Right ventricle myocardium superior (tissue), 1 donor: ENCODE measurements at regions not wholly inside any gene's neighbourhood (a gene's known extent, or its start where the extent isn't known, plus 50 kb on each side); places are given as distances from the start of the nearest gene placed in this dataset.

Experiments
- ATAC-seq: fragments of 200-7000 bp; cut with Tn5 transposase; one replicate; pipeline ENCODE4 v1.9.1; 2020; ENCODE audit warnings: mild to moderate bottlenecking; ENCODE audit not compliant: poor library complexity
- DNase-seq: peaks from one replicate; pipeline ENCODE4 v3.0.0-alpha.2; 2020
- intact Hi-C: fragments of 100-400 bp; cut with DNase I; formaldehyde crosslinking; loops from one replicate; pipeline ENCODE4 v1.11.2; 2022
- donor health status: DM: no; HTN: yes; CAD: no; lungs with severe emphysema.

DNA sequence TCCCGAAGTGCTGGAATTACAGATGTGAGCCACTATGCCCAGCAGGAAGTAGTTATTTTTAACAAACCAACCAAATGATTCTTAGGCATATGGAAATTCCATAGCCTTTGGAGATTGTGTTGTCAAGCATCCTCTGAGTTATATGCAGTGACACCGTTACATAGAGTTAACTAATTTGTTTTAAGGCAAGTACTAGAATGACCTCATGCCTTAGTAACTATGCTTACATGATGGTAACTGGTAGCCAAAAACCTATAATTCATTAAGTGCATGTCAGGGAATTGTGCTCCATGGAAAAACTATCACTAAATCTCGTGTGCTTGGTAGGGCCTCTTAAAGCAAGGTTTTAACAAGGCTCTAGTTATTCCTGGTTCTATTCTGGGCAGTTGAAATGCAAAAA, 392.8 kb downstream of the TUSC7 start:
- no peak for DNase-seq
- intact Hi-C loops = no loop called here
- ATAC-seq = no peak

DNA sequence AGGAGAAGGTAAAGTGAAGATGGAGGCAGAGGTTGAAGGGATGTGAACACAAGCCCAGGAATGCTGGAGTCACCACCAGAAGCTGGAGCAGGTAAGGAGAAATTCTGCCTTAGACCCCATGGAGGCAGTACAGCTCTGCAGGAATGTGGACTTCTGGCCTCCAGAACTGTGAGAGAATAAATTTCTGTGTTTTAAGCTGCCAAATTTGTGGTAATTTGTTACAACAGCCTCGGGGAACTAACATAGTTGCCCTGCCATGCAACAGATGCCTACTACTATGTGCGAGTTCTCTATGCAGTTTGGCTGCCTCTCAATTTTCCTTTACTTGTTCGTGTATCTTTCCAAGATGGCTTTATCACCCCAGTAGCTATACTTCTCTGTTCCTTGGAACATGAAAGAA, 394.1 kb downstream of the TUSC7 start:
- intact Hi-C loops = no loop called here
- DNase-seq = no peak
- no peak for ATAC-seq

DNA sequence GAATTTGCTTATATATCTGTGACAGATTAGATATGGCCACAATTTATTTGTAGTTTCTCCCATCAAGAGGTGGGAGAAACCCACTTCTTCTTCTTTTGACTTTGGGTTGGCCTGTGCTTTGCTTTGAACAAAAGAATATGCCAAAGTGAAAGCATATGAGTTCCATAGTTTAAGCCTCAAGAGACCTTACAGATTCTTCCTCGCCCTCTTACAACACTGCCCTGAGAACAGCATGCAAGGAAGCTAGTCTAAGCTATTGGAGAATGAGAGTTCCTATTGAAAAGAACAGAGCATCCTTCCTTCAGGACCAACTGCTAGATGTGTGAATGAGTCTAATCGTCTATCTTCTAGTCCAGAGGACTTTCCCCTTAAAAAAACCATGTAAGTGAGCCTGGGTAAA, 394.8 kb downstream of the TUSC7 start:
- DNase-seq (no peak), ATAC-seq (no peak)
- intact Hi-C loops = no loop called here

DNA sequence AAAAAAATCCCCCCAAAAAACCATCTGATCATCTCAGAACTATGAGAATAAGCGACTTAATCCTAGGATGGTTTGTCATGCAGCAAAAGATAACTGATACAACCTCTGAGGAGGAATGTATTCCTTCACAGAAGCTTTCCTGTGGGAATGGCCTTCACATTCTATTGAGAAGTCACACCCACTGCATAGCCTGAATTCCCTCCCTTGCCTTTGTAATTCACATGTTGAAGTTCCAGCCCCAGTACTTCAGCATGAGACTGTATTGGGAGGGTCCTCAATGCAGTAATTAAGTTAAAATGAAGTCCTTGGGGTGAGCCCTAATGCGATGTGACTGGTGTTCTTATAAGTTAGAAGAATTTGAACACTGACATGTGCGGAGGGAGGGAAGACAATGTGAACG, 395.2 kb downstream of the TUSC7 start:
- DNase-seq (no peak), ATAC-seq (no peak)
- intact Hi-C loops = no loop called here

DNA sequence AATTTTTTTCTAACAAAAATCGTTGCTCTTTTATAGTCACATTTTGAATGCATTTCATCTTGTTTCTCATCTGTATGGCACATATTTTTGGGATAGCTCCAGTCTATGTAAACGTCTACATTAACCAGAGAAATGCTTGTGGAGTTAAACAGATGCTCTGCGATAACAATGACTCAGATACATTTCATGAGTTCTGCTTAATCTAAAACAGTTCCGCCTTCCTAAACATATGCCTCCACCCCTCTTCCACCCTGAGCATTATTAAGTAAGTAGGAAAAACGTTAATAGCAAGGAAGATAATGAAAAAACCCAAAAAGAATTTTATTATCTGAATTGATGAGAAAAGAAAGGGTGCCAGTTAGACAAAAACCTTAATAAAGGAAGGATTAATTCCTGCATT, 396.1 kb downstream of the TUSC7 start:
- intact Hi-C loops = no loop called here
- ATAC-seq (no peak), DNase-seq (no peak)

DNA sequence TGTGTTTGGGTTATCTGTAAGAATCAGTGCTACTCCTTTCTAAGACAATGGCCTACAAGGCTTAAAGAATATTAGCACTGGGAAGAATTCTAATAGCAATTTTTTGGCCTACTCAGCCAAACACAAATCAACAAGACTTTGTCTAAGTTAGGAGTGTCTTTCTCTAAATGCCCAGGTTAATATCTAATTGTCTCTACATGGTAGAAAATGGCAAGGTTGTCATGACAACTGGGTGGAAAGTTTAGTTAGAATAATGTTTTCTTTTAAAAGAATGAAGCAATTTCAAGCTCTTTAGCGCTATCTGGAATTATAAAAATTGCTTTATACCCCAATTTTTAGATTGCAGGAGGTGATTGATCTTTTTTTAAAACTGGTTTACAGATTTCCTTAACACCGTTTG, 396.8 kb downstream of the TUSC7 start:
- no peak for DNase-seq
- intact Hi-C loops = no loop called here
- ATAC-seq = no peak

DNA sequence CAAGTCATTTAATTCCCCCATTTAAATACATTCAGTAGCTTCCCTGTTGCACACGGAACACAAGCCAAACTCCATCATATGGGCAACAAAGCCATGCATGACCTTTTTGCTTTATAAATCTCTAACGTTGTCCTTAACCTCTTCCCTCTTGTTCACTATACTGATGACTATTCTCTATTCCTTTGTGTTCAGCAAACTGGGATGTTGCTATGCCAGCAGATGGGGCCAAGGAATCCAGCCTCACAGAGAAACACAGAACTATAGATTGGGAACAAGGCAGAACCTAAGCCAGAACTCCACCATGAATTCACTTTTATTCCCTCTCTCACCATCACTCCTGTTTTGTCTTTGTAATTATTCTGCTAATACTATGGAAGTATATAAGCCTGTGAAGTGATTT, 398.4 kb downstream of the TUSC7 start:
- no peak for DNase-seq
- intact Hi-C loops = no loop called here
- ATAC-seq = no peak

DNA sequence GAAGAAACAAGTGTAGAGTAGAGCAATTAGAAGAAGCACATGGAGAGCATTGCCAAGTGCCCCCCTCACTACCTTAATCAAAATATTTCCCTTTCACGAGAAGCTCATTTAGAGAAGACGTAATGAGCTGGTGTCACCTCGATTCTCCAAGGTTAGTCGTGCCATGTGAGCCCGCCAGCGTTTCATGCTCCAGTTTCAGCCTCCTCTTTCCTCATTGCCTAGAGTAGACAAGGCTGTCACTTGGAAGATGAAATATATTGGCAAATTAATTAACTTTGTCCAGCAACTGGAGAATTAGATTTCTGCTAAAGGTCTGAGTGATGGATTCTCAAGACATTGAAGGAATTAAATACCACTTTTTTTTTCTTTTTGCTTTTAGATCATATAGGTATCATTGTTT, 399.6 kb downstream of the TUSC7 start:
- intact Hi-C loops = no loop called here
- ATAC-seq (no peak), DNase-seq (no peak)

DNA sequence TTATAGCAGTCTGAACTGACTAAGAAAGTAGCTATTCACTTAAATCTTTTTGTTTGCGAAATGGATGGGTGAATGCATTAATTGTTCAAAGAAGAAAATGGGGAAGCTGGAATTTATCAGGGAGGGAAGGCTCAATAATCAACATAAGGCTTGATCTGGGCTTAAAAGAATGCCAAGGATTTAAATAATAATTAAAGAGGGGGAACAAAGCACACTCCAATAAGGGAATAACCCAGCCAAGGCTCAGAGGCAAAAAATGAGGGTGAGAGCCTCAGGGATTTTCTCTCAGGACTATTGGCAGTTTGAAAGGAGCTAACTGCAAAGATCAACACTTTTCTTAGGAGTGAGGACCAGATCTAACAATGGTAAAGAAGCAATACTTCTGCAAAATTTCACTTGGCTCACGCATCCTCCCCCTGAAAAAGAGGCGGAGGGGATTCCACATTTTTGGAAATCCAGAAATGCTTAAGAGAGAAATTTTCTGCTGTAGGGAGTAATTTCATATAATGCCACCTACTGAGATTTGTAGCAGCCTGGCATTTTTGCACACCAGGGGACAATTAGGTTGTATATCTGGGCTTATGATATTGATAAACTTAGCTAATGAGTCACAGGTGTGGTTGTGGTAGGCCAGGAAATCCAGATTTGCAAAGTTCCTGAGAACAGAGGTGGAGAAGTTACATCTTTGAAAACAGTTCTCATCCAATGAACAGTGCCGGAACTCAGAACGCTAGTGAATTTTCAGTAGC, 405.1 kb downstream of the TUSC7 start:
- intact Hi-C loops = no loop called here
- DNase-seq (no peak), ATAC-seq (no peak)

DNA sequence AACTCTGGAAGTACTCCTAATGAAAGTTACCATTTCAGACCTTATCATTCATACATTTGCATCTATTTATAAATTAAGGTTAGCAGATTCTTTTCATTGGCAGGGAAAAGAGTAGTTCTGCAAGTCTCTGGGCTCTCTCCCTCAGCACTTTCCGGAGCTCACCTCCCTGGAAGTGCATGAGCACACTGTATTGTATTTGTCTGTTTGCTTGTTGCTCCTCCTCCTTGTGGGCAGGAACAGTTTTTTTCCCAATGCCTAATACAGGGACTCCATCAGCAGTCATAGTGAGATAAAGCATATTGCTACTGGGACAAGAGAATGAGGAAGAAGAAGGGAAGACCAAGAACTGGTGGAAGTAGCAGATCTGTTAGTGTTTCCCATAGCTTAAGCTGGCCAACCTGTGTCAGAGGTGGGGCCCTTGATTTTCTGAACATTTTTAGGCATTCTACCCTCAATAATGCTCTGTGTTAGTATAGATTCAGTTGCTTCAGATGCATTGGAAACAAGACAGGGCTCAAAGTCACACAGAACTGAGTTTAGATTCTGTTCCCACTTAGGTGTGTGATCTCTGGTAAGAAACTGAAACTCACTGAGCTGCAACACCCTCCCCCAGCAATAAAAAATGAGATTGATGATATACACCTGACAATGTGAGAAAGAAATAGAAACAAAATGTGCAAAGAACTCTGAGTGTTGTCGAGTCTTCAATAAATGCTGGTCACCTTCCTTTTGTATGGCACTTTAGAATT, 407.8 kb downstream of the TUSC7 start:
- no peak for DNase-seq
- ATAC-seq = no peak
- intact Hi-C loops = no loop called here

DNA sequence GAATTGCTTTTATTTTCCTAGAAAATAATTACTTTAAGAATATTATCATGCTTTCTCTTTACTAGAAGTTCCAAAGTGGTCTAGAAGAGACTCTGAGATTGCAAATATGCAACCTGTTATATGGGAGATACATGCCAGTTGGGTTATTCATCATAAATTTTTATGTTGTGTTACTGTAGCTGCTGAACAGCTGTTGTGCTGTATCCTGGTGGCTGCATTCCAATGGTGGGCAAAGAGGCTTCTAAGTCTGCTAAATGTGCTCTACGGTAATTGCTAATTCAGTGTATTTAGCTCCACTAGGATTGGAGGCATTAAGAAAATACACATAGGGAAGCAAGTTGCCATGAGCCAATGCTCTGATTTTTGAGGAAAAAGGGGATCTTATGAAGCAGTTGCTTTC, 409.0 kb downstream of the TUSC7 start:
- intact Hi-C loops = no loop called here
- DNase-seq (no peak), ATAC-seq (no peak)

DNA sequence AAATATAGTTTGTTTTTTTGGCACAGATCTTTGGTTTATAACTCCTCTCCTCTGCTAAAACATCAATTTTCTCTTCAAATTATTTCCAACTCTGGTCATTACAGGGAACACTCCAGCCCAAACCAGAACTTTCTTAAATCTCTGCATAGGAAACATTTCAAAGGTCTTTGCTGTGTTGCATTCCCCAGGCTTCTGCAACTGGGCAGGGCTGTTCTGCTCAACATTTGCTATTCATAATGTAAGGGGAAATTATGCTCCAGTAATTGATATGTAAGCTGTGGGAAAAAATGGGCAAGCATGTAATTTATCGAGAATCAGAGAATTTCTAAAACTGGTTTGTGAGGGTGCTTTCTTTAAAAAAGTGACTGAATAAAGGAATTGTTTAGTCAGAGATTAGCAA, 410.4 kb downstream of the TUSC7 start:
- intact Hi-C loops = no loop called here
- DNase-seq (no peak), ATAC-seq (no peak)

DNA sequence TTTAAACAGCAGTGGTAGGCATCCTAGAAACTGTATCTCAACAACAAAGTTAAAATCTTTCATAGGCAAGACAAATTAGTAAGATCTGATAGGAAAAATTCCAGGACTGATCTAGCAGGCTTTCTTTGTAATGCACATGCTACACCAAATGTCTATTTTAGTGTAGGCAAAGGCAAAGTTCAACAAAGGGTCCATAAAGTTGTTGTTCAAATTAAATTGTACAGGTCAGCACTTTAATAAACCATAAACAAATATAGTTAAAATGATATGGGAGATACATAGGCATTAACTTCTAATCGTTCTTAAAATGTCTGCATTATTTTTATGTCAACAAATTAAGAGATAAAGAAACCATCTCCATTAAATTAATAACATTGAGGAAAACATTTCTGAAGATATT, 413.0 kb downstream of the TUSC7 start:
- DNase-seq = no peak
- intact Hi-C loops = no loop called here
- no peak for ATAC-seq

DNA sequence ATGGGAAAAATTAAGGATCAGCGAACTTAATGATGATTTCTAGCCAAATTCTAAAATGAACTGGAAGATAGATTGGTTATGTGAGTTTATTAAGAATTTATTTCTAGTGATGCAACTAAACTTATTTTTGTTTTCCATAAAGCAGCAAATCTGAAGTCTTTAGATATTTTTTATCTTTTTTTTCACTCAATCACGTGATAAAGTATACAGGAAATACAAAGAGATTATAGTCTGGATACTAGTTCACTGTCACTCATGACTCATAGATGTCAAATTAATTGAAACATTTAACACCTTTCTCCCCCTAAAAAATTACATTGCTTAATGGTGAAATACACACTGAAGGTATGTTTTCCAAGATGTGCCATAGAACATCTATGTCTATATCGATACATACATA, 416.9 kb downstream of the TUSC7 start:
- ATAC-seq = no peak
- intact Hi-C loops = no loop called here

DNA sequence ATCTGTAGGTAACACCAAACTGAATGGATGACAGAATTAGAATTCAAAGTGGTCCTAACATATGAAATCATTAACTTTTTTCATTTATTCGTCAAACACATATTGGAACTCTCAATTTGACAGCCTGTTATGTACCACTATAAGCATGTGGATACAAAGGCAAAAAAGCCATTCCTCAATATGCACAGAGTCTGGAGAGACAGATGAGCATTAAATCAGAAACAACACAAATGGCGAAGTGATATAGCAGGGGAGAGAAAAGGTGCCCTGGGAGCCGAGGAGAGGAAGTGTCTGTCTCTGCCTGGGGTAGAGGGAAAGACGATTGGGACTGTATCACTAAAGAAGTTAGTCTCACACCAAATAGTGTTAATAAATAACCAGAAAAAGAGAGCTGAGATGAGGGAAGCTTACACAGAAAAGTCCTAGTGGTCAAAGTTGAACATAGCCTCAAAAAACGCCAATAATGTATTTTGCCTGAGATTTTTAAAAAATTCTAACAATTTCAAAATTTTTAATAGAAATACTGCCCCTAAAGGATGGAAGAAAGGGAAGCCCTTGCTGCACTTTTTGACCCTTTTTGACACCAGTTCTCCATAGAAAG, 417.5 kb downstream of the TUSC7 start:
- intact Hi-C loops = no loop called here
- DNase-seq (no peak), ATAC-seq (no peak)

More for the DNA sequence above, 416.9 kb downstream of the TUSC7 start:
- no peak for DNase-seq

DNA sequence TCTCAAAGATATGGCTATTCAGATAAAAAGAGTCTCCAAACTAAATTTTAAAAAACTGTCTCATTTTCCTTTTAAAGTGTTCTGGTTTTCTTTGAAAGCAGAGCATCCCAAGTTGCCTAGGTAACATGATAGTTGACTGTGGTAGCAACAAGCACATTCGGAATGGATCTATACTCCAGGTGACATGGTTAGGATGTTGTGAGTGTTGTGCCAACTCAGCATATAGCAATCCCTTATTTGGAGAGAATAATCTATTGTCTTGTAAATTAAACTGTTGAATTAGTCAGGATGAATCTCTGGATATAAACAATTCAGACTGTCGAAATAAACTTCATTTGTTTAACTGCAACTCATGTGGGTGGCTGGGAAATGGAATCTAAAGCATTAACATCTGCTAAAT, 418.6 kb downstream of the TUSC7 start:
- ATAC-seq = no peak
- DNase-seq = no peak
- intact Hi-C loops = no loop called here

DNA sequence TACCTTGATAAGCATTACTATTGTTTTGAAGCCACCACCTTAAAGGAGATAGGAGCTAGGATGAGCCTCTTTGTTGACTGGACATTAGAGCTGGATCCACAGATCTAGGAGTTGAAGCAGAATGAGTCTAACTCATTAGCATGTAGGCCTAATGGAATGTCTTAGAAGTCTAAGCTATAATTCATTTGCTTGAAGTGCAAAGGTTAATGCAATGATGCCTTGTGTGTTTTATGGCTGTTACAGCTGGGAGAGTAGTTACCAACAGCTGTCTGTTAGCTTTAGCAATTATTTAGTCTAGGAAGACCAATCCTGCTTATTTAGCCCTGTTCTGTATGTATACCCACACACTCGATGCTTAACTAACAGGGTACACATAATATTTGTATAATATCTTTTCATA, 419.3 kb downstream of the TUSC7 start:
- intact Hi-C loops = no loop called here
- no peak for ATAC-seq
- no peak for DNase-seq

DNA sequence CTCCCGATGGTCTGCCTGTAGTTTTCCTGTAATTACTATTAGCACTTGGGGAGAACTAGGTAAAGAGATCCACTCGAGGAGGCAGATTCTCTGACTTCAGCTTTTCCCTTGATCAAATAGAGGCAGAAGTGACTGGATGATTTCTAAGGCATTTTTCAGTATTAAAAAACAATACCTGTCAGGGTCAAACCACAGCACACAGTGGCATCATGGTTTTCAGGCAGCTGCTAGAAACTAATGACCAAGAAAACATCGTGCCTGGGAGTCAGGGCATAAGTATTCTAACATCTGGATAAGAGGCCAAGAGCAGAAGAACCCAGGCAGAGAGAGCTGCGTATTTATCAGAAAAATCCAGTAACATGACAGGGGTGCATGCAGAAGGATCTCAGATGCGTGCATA, 419.9 kb downstream of the TUSC7 start:
- ATAC-seq (no peak), DNase-seq (no peak)
- intact Hi-C loops = no loop called here

DNA sequence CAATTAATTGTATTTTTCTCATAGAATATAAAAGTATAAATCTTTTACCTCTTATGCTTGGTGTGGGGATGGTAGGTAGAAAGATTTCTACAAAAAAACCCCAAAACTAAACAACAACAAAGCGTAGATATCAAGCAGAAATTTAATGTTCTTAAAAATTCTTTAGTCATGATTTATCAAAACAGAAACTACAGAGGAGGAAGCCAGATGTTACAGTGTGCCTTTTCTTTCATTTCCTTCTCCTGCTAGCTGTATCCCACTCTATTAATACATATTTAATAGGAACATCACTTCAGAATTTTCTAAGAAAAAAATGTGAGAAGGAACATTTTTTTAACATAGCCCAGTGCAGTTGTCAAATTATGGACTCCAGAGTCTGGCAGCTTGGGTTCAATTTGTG, 420.6 kb downstream of the TUSC7 start:
- intact Hi-C loops = no loop called here
- DNase-seq (no peak), ATAC-seq (no peak)

DNA sequence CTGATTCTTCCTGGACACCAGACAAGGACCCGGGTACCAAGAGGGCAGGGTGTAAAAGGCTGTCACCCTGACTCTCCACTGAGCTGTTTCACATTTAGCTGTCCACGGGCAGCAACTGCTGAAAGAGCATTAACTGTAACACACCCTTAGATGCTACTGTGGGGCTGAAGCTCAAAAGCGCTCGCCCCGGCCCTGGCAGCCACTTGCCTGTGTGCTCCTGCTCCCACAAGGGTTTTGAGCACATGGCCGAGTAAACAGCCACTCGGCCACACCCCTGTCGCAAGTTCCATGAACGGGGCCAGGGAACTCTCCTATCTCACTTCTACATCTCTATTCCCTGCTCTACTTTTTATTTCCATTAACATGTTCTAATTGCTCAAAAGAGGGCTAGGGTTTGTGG, 421.7 kb downstream of the TUSC7 start:
- peak; percentile 62 for ATAC-seq
- peak; percentile 51 for DNase-seq
- intact Hi-C loops = no loop called here
